Lung (tissue), 11 donors: ENCODE measurements at regions not wholly inside any gene's neighbourhood (a gene's known extent, or its start where the extent isn't known, plus 50 kb on each side); places are given as distances from the start of the nearest gene placed in this dataset.

Source experiments
- ATAC-seq: fragments of 200-7000 bp; cut with Tn5 transposase; one replicate; pipeline ENCODE4 v1.9.1; 2020; ENCODE audit warnings: moderate number of reproducible peaks; ENCODE audit not compliant: insufficient read depth, low FRiP score
- DNase-seq, 3 donors: peaks; one replicate each; pipeline ENCODE4 v3.0.0-alpha.2; 2013 to 2017
- H3K27ac ChIP-seq, 2 donors: one replicate each; pipeline ENCODE4 v1.5.1; 2013; ENCODE audit warnings: mild to moderate bottlenecking in 2 of 2, moderate library complexity in 2 of 2, control low read depth in 1 of 2, inconsistent platforms in 1 of 2, low read depth in 1 of 2, low read length in 1 of 2
- H3K27me3 ChIP-seq, 3 donors: one replicate each; pipeline ENCODE4 v1.5.1; 2013; ENCODE audit warnings: low read length in 2 of 3; ENCODE audit not compliant: control insufficient read depth in 3 of 3, insufficient read depth in 3 of 3
- H3K36me3 ChIP-seq, 4 donors: one replicate each; pipeline ENCODE4 v1.5.1; 2013; ENCODE audit warnings: low read length in 4 of 4, mild to moderate bottlenecking in 1 of 4, moderate library complexity in 1 of 4; ENCODE audit not compliant: control insufficient read depth in 4 of 4, insufficient read depth in 4 of 4
- H3K4me1 ChIP-seq, 5 donors: one replicate each; pipeline ENCODE4 v1.5.1; 2013; ENCODE audit warnings: low read length in 5 of 5, mild to moderate bottlenecking in 2 of 5, moderate library complexity in 1 of 5; ENCODE audit not compliant: control insufficient read depth in 5 of 5, insufficient read depth in 5 of 5
- H3K4me3 ChIP-seq: one replicate; pipeline ENCODE4 v1.5.1; 2013; ENCODE audit warnings: mild to moderate bottlenecking, control low read depth, moderate library complexity
- H3K9ac ChIP-seq, 2 donors: one replicate each; pipeline ENCODE4 v1.5.1; 2013; ENCODE audit warnings: low read length in 2 of 2, control low read depth in 1 of 2; ENCODE audit not compliant: insufficient read depth in 1 of 2
- H3K9me3 ChIP-seq, 4 donors: one replicate each; pipeline ENCODE4 v1.5.1; 2013; ENCODE audit warnings: low read length in 3 of 4, mild to moderate bottlenecking in 1 of 4, moderate library complexity in 1 of 4; ENCODE audit not compliant: control insufficient read depth in 4 of 4, insufficient read depth in 3 of 4
- WGBS, 2 donors: extraction: QIAGEN DNeasy Blood & Tissue Kit; methylation state at CpG; one replicate each; pipeline ENCODE4 v1.1.7; 2013; 5-methylcytosine and 5-hydroxymethylcytosine counted together
- TF ChIP-seq, protein P1 (sequence below): IDR thresholded peaks from 2 replicates; pipeline ENCODE4 v1.5.1; 2012; ENCODE audit warnings: mild to moderate bottlenecking; ENCODE audit errors: control extremely low read depth, extremely low read depth
- donor health status: control.
- donor health status: control.
- donor health status: Bipolar disorder and iron deficiency.
- donor health status: healthy.
- donor health status: DM: yes; HTN: yes; CAD: no.

DNA sequence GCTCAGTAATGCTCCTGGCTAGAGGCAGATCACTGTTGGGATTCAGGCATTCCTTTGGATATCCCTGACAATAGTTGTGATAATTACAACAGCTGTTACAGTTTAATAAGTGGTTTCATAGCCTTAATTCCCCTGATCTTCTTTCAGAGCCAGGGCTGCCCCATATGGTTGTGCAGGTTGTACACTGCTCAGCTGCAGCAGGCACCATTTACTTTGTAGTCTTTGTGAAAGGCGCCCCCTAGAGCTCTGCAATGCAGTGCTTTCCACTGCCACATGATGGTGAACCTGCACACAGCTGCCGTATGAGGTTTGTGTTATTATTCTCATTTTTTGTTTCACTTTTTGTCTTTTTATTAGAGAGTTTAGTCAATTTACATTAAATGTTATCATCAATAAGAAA is 239.1 kb downstream of the KCNS3 start:
- DNase-seq (no peak), ATAC-seq (no peak)
- Histone ChIP-seq H3K4me3 (no peak overlapping the region), H3K4me1 (no peaks in the 10 kb centered on the region), H3K27me3 (no peaks in the 10 kb centered on the region), H3K9ac (no peak overlapping the region), H3K27ac (no peak overlapping the region), H3K36me3 (no peaks in the 10 kb centered on the region), H3K9me3 (no peaks in the 10 kb centered on the region)
- TF ChIP-seq, protein P1, sequence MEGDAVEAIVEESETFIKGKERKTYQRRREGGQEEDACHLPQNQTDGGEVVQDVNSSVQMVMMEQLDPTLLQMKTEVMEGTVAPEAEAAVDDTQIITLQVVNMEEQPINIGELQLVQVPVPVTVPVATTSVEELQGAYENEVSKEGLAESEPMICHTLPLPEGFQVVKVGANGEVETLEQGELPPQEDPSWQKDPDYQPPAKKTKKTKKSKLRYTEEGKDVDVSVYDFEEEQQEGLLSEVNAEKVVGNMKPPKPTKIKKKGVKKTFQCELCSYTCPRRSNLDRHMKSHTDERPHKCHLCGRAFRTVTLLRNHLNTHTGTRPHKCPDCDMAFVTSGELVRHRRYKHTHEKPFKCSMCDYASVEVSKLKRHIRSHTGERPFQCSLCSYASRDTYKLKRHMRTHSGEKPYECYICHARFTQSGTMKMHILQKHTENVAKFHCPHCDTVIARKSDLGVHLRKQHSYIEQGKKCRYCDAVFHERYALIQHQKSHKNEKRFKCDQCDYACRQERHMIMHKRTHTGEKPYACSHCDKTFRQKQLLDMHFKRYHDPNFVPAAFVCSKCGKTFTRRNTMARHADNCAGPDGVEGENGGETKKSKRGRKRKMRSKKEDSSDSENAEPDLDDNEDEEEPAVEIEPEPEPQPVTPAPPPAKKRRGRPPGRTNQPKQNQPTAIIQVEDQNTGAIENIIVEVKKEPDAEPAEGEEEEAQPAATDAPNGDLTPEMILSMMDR: peak; percentile 38
- WGBS, 2 donors: 42 to 61% methylated on average over 2 of the region's 2 CpGs

DNA sequence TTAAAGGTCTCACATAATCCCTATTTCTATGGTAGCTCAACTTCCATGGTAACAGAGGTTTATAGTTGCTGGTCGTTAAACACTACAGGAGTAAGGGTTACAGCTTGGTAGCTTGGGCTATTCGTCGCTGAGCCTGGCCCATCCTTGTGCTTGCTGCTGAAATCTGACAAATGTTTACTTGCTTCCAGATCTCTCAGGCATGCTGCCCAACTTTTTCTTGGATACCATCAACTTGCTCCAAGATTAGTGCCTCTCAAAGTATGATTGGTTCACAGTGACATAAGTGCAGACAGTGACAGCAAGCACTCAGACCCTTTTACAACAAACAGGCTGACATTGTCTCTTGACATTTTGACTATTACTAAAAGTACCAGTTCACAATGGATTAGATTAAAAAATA is 231.8 kb downstream of the KCNS3 start:
- peak in 1 of 3 donors; percentile 46 for DNase-seq
- H3K4me1 ChIP-seq: peaks cover 0 to 15% (median 0%) of the 10 kb centered on the region in 5 donors
- H3K9ac ChIP-seq: no peak overlapping the region
- 74 to 79% methylated on average over 3 of the region's 3 CpGs for WGBS, 2 donors
- ATAC-seq: no peak
- TF ChIP-seq, protein P1: no peak
- H3K36me3 ChIP-seq: no peaks in the 10 kb centered on the region
- no peak overlapping the region for H3K4me3 ChIP-seq
- no peak overlapping the region for H3K27ac ChIP-seq
- peaks cover 0 to 3% (median 0%) of the 10 kb centered on the region in 3 donors for H3K27me3 ChIP-seq
- no peaks in the 10 kb centered on the region for H3K9me3 ChIP-seq

DNA sequence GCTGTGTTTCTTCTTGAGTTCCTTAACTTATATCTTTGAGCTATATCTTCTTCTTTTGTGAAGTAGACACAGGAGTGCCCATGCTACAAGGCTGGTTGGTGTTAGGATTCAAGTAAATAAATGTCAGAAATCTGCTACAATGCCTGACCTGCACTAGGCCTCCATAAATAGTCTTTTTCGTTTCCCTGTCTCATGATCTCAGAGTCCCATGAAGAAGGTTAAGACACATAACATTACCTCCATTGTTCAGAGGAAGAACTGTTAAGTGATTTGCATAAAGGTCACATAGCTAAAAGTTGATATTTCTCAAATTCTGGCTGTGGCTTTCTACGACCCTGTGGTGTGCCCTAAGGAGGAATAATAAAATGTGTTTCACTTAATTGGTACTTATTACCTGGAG is 228.4 kb downstream of the KCNS3 start:
- Histone ChIP-seq H3K27ac (no peak overlapping the region), H3K9me3 (no peaks in the 10 kb centered on the region), H3K4me3 (no peak overlapping the region), H3K27me3 (no peaks in the 10 kb centered on the region), H3K4me1 (peaks cover 0 to 12% (median 2%) of the 10 kb centered on the region in 5 donors), H3K9ac (no peak overlapping the region), H3K36me3 (no peaks in the 10 kb centered on the region)
- DNase-seq (no peak), ATAC-seq (no peak)
- WGBS, 2 donors: 80 to 85% methylated on average over 2 of the region's 2 CpGs
- TF ChIP-seq, protein P1: no peak

DNA sequence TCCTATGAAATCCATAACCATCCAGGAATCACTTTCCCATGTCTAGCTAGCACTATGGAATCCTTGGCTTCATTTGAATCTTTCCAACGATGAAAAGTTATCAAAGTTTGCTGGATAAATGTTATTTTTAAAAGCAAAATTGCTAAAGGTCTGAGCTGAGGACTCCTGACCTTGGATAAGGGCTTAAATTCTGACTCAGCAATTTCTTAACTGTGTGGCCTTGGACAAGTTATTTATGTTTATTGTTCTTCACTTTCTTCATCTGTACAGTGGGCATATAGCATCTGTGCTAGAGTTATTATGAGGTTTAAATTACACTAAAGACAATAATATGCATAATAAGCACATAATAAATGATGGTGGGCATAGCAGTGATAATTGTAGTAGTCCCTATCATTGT is 227.5 kb downstream of the KCNS3 start:
- H3K27me3 ChIP-seq: no peaks in the 10 kb centered on the region
- DNase-seq (no peak), ATAC-seq (no peak)
- TF ChIP-seq, protein P1: no peak
- peaks cover 0 to 3% (median 2%) of the 10 kb centered on the region in 5 donors for H3K4me1 ChIP-seq
- WGBS, 2 donors: 72 to 76% methylated on average over 1 of the region's 1 CpG
- H3K4me3 ChIP-seq: no peak overlapping the region
- H3K9me3 ChIP-seq: no peaks in the 10 kb centered on the region
- H3K9ac ChIP-seq: no peak overlapping the region
- H3K27ac ChIP-seq: no peak overlapping the region
- no peaks in the 10 kb centered on the region for H3K36me3 ChIP-seq
